ENCODE measurements at regions not wholly inside any gene's neighbourhood (a gene's known extent, or its start where the extent isn't known, plus 50 kb on each side); places are given as distances from the start of the nearest gene placed in this dataset.

- Histone ChIP-seq H3K9me1 (ENCODE audit: control insufficient read depth, insufficient read depth, low read length) (no peaks in the 10 kb centered on the region), H3K4me2 (ENCODE audit: insufficient read depth, low read length) (no peak overlapping the region), H3K9ac (ENCODE audit: insufficient read depth in 1 of 2, low read depth in 2 of 2, low read length in 2 of 2) (no peak overlapping the region), H4K20me1 (replicated peaks; ENCODE audit: control insufficient read depth, insufficient read depth, low read length) (peaks cover 8% of the 10 kb centered on the region; the same call in 1 of the 2 replicates), H3K36me3 (ENCODE audit: control insufficient read depth, insufficient read depth, low read length) (no peaks in the 10 kb centered on the region), H3K4me1 (replicated peaks in 1 of 2; ENCODE audit: control insufficient read depth in 2 of 2, insufficient read depth in 2 of 2, low read length in 2 of 2) (no peaks in the 10 kb centered on the region), H3K4me3 (no peak overlapping the region), H3K9me3 (replicated peaks; ENCODE audit: control insufficient read depth, insufficient read depth, low read depth, low read length) (no peaks in the 10 kb centered on the region; the same call in 1 of the 2 replicates), H3K27me3 (ENCODE audit: control insufficient read depth in 2 of 2, insufficient read depth in 2 of 2, low read length in 2 of 2) (peaks cover 7 to 54% of the 10 kb centered on the region in 2 experiments; a peak in 3 of 5 replicates), H2AFZ (ENCODE audit: low read depth, low read length) (no peak overlapping the region), H3K79me2 (ENCODE audit: control insufficient read depth, insufficient read depth, low read length) (no peaks in the 10 kb centered on the region), H3K27ac (ENCODE audit: extremely low read depth, low read depth, low read length) (no peak overlapping the region)
- FAIRE-seq (no peak), DNase-seq (ENCODE audit: extremely low read depth in 1 of 4, low spot score in 3 of 4) (no peak), ATAC-seq (no peak)
- TF ChIP-seq MAZ (CRISPR knock-in tag; conservative IDR thresholded peaks at IDR 0.05 in 1 of 2, IDR thresholded peaks at IDR 0.05 in 1 of 2), result no peak
- no peak for TF ChIP-seq NUFIP1 (IDR thresholded peaks at IDR 0.05; ENCODE audit: partially characterized antibody)
- no peak for TF ChIP-seq ZFP91 (CRISPR knock-in tag; IDR thresholded peaks at IDR 0.05)
- no peak for TF ChIP-seq JUND (IDR thresholded peaks at IDR 0.05; ENCODE audit: borderline replicate concordance, low read depth, low read length)
- no peak for TF ChIP-seq JUND (tag; IDR thresholded peaks at IDR 0.05; ENCODE audit: borderline replicate concordance, low read depth, low read length)
- TF ChIP-seq HNRNPUL1 (IDR thresholded peaks at IDR 0.05; ENCODE audit: low read length), result no peak
- no peak for TF ChIP-seq ZNF175 (CRISPR knock-in tag; IDR thresholded peaks at IDR 0.05; ENCODE audit: low read depth)
- no peak for TF ChIP-seq SIN3B (IDR thresholded peaks at IDR 0.05; ENCODE audit: low read depth)
- TF ChIP-seq TAF7 (tag; IDR thresholded peaks at IDR 0.05), result no peak
- no peak for TF ChIP-seq ZNF23 (CRISPR knock-in tag; IDR thresholded peaks at IDR 0.05)
- TF ChIP-seq PHTF2 (CRISPR knock-in tag; IDR thresholded peaks at IDR 0.05), result no peak
- TF ChIP-seq FOS (IDR thresholded peaks at IDR 0.05; ENCODE audit: extremely low read depth, insufficient read length), result no peak
- ChIA-PET CTCF (ENCODE audit: low intra/inter-chr PET ratio) (no interaction called here), POLR2A (interaction anchor here (0.6 to 1.7 kb wide), 6 partner anchors 12 to 65 kb away, joined by 3 to 5 read pairs (median 3); no protein-coding TSS in a partner anchor)
- WGBS (ENCODE audit: insufficient coverage, low coverage, missing lambda C conversion rate), result 2% methylated on average over 8 of the region's 9 CpGs
- in situ Hi-C loops (cut with MboI), result no loop called here
- BruUV-seq (replicated peaks), result no TSS peak
- intact Hi-C loops (cut with micrococcal nuclease), result no loop called here
Measured at GRCh38 chr10:71004176-71005075, 116.1 kb upstream of the PCBD1 start.

All from K562 (cell line).